Activated CD8-positive, alpha-beta memory T cell treated with anti-CD3 and anti-CD28 coated beads, Interleukin-2, amount 50 U/mL, for 24 hours (primary cell): ENCODE measurements at regions not wholly inside any gene's neighbourhood (a gene's known extent, or its start where the extent isn't known, plus 50 kb on each side); places are given as distances from the start of the nearest gene placed in this dataset.
"Not testable (repeated sequence)": the region's sequence is repeated elsewhere in the genome, so short reads cannot be mapped to it uniquely, and the experiment has no call there.

Experiments
- DNase-seq: peaks from one replicate; pipeline ENCODE4 v3.0.0-alpha.2; 2020; ENCODE audit errors: extremely low read depth

DNA sequence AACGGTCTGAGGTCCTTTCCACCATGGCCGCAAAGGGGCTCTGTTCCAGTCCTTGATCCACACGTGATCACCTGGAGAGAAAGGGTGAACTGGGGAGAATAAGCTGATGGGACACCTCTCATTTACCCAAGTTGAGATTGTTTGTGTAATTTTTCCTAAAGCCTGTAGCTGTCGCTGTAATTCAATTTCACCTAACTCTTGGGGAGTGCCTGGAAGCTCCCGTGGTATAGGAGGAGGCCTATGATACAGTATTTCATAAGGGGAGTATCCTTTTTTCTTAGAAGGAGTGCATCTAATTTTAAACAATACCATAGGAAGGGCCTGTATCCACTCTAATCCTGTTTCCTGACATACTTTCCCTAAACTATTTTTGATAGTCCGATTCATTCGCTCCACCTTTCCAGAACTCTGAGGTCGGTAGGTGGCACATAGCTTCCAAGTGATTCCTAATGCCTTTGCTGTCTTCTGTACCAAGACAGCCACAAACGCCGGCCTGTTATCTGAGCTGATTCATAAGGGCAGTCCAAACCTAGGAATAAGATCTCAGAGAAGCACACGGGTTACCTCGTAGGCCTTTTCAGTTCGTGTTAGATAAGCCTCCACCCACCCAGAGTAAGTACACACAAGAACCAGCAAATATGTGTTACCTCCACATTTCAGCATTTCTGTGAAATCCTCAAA lies 78.9 kb upstream of the VEPH1 start:
- DNase-seq, result not testable (repeated sequence)

DNA sequence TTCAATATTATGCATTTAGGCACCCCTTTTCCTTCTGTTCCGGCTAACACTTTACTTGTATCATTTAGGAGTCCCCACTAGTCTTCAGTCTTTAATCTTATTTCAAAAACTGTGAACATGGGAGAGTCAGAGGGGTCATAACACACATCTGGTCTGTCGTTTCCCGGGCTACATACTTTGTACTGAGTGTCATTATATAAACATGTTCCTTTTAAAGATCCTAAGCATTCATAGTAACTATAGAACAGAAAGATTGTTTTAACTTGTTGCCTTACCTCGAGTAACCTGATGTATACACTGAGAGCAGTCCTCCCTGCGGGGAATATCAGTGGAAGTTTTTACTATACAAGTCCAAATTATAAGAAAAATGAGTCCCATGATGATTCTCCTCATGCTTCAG lies 78.2 kb upstream of the VEPH1 start:
- DNase-seq, result no peak

DNA sequence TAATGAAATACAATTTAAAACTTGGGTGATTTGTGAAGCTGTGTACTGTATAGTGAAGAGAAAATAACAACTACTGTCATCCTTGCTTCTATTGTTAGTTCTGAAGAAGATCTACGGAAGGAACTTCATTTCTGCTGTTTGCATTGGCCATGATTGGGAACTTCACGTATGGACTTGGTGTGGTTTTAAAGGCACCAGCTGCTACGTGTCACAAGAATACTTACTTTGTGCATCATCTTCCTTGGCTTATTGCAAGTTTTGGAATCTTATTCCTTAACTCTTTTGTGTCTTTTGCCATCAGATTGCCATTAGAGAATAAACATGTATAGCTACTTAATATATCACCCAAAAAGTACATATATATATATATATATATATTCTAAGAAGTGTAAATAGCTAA lies 75.0 kb upstream of the VEPH1 start:
- no peak for DNase-seq

DNA sequence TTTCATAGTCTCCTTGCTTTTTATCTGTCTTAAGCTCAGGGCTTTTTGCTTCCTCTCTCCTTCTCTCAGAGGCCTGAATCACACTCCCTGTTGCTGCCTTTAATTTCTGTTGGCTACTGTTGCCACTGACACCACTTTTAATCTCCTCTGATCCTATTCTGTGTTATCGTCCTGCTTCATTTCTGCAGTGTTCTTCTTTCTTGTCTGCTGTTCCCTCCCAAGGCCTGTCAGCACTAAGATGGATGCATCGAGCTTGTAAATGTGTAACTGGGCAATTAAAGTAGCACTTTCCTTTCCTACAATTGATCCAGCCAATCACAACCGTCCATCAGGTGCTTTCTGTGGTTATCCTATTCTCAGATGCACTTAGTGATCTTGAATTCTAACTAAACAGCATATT lies 71.3 kb upstream of the VEPH1 start:
- no peak for DNase-seq

DNA sequence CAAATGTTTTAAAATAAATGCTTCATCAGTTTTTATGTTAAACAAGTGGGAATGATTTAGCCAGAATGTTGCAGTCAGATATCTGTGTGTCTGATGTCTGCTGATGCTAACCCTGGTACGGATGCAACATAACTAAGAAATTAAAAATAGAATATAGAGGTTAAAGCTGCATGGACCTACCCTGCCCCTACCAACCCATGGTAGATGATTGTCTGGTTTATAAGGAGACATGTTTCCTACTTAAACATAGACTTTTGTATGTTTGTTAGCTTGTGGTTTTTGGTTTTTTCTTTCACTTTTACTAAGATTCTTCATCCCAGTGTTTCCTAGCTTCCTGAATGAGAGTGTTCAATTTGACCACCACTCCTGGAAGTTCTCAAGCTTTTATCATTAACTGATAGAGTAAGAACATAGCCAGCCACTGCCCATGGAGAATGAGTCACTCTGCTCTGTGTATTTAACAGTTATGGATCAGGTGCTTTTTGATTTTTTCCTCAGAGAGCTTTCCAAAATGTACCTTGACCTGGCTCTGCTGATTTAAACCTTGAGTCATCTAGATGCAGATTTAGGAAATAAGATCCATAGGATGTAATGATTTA lies 70.7 kb upstream of the VEPH1 start:
- DNase-seq, result no peak

DNA sequence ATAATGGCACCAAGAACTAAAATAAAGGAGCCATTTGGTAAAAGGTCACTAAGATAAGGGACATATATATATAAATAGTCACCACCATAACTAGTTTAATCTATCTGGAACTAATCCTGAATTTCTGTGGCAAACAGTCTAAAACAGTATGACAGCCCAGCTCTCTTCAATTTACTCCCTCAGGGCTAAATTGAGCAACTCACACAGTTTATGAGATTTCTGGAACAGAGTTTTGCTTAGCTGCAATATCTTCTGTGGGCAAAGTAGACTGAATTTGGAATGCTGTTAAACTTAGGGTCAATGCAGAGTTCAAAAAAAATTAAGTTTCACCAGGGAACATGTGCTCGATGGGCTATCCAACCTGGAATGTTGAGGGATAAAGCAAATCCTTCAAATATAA lies 70.1 kb upstream of the VEPH1 start:
- DNase-seq, result no peak

DNA sequence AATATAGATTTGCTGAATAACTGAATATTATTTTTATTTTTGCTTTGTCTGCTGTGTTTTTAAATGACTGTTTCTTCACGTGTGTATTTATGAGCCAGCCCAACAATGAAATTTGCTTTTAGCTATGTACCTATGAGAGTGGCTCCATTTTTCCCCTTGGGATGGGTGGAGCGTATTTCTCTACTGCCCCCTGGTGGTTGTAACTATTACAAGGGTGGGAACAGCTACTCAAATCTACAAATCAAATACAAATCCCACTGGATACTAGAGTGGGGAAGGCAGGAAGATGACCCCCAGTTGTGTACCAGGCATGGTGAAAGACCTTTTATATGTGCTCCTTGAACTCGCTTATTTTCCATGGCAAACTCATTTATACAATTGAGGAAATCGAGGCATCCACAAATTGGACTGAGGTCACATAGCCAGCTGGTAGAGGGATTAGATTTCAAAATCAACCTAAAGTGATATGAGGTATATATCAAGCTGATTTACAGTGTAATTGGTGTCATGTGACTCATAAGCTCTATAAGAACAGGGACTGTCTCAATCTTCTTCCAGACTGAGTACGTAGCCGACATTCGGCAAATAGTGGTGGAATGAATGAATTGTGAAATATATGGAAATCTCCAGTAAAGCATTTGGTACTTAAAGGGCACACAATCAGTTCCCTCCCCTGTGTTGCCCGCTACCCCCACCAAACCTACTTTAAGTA lies 69.5 kb upstream of the VEPH1 start:
- no peak for DNase-seq

DNA sequence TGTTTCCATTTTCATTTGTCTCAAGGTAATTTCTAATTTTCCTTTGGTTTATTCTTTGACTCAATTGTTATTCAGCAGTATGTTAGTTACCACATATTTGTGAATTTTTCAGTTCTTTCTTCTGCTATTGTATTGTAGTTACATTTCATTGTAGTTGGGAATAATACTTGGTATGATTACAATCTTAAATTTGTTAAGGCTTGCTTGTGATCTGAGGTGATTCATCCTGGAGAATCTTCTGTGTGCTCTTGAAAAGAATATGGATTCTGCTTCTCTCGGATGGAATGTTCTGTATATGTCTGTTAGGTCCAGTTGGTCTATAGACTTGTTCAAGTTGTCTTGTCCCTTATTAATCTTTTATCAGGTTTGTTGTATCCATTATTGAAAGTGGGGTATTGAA lies 63.4 kb upstream of the VEPH1 start:
- DNase-seq, result no peak

DNA sequence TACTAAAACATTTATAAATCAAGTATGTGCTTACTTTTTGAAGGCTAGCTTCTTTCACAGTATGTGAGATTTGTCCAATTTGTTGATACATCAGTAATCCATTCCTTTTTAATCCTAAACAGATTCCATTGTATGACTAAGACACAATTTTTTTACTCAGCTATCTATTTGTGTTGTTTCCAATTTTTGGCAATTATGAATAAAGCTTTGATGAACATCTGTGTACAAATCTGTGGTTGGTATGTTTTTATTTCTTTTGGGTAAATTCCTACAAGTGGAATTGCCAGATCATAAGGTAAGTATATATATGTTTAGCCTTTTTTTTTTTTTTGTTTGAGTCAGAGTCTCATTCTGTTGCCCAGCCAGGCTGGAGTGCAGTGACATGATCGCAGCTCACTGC lies 56.2 kb upstream of the VEPH1 start:
- DNase-seq, result no peak
